ENCODE measurements at regions not wholly inside any gene's neighbourhood (a gene's known extent, or its start where the extent isn't known, plus 50 kb on each side); places are given as distances from the start of the nearest gene placed in this dataset.

- DNase-seq: no peak
Measured at GRCh38 chr5:68432682-68433081, 217.1 kb downstream of the PIK3R1 start.

- no peak for DNase-seq
Measured at GRCh38 chr5:68433526-68433922, 218.0 kb downstream of the PIK3R1 start.

- no peak for DNase-seq
Measured at GRCh38 chr5:68433923-68434879, 218.6 kb downstream of the PIK3R1 start.

GRCh38 chr5:68435611-68436010 lies 220.1 kb downstream of the PIK3R1 start:
- no peak for DNase-seq

- no peak for DNase-seq
Measured at GRCh38 chr5:68436686-68437520, 221.3 kb downstream of the PIK3R1 start.

GRCh38 chr5:68438876-68439275 lies 223.3 kb downstream of the PIK3R1 start:
- no peak for DNase-seq

GRCh38 chr5:68440245-68440644 lies 224.7 kb downstream of the PIK3R1 start:
- no peak for DNase-seq

- no peak for DNase-seq
Measured at GRCh38 chr5:68440651-68441050, 225.1 kb downstream of the PIK3R1 start.

- DNase-seq: no peak
Measured at GRCh38 chr5:68441309-68442073, 225.9 kb downstream of the PIK3R1 start.

- DNase-seq: no peak
Measured at GRCh38 chr5:68443091-68443490, 227.5 kb downstream of the PIK3R1 start.

- no peak for DNase-seq
Measured at GRCh38 chr5:68444048-68444447, 228.5 kb downstream of the PIK3R1 start.

- no peak for DNase-seq
Measured at GRCh38 chr5:68444833-68445232, 229.3 kb downstream of the PIK3R1 start.

GRCh38 chr5:68445257-68446069 lies 229.9 kb downstream of the PIK3R1 start:
- no peak for DNase-seq

GRCh38 chr5:68446070-68446357 lies 230.5 kb downstream of the PIK3R1 start:
- DNase-seq: no peak

- DNase-seq: no peak
Measured at GRCh38 chr5:68446487-68446894, 230.9 kb downstream of the PIK3R1 start.

GRCh38 chr5:68447136-68447929 lies 231.8 kb downstream of the PIK3R1 start:
- no peak for DNase-seq

- DNase-seq: peak; percentile 17
Measured at GRCh38 chr5:68449380-68449779, 233.8 kb downstream of the PIK3R1 start.

- DNase-seq: no peak
Measured at GRCh38 chr5:68450245-68450852, 234.8 kb downstream of the PIK3R1 start.

GRCh38 chr5:68452286-68452685 lies 236.7 kb downstream of the PIK3R1 start:
- no peak for DNase-seq

- no peak for DNase-seq
Measured at GRCh38 chr5:68454172-68454571, 238.6 kb downstream of the PIK3R1 start.

GRCh38 chr5:68454766-68455165 lies 239.2 kb downstream of the PIK3R1 start:
- no peak for DNase-seq
